Nephron progenitor cell (in vitro differentiated cells): ENCODE measurements at regions not wholly inside any gene's neighbourhood (a gene's known extent, or its start where the extent isn't known, plus 50 kb on each side); places are given as distances from the start of the nearest gene placed in this dataset.

ENCODE experiments used
- DNase-seq: peaks from one replicate; pipeline ENCODE4 v3.0.0; 2021
- H3K27ac Mint-ChIP-seq: 2 replicates; pipeline ENCODE4 v1.8.0; 2021; ENCODE audit warnings: mild to moderate bottlenecking, moderate library complexity, mixed read lengths
- H3K27me3 Mint-ChIP-seq: 2 replicates; pipeline ENCODE4 v1.8.0; 2021; ENCODE audit warnings: mild to moderate bottlenecking, low read depth, mixed read lengths; ENCODE audit not compliant: poor library complexity
- H3K36me3 Mint-ChIP-seq: 2 replicates; pipeline ENCODE4 v1.8.0; 2021; ENCODE audit warnings: low read depth, mixed read lengths
- H3K4me1 Mint-ChIP-seq: 2 replicates; pipeline ENCODE4 v1.8.0; 2021; ENCODE audit warnings: mixed read lengths
- H3K4me3 Mint-ChIP-seq: 2 replicates; pipeline ENCODE4 v1.8.0; 2021; ENCODE audit warnings: mild to moderate bottlenecking, moderate library complexity, mixed read lengths
- H3K9me3 Mint-ChIP-seq: 2 replicates; pipeline ENCODE4 v1.8.0; 2021; ENCODE audit warnings: mild to moderate bottlenecking, moderate library complexity, mixed read lengths
- CTCF ChIP-seq: fragments of 200-600 bp; sonication (generic); IDR thresholded peaks from 2 replicates; pipeline ENCODE4 v1.5.0; 2021; ENCODE audit warnings: antibody characterized with exemption

- Mint-ChIP-seq H3K36me3 (no peaks in the 10 kb centered on the region), H3K9me3 (no peaks in the 10 kb centered on the region), H3K27me3 (peaks cover 7% of the 10 kb centered on the region), H3K4me1 (no peaks in the 10 kb centered on the region), H3K4me3 (no peak overlapping the region), H3K27ac (no peak overlapping the region)
- TF ChIP-seq CTCF: no peak
- DNase-seq: no peak
These were observed 484.5 kb downstream of the TDRD3 start for GRCh38 chr13:60881507-60881906.

- Mint-ChIP-seq H3K4me1 (no peaks in the 10 kb centered on the region), H3K4me3 (no peak overlapping the region), H3K36me3 (no peaks in the 10 kb centered on the region), H3K9me3 (no peaks in the 10 kb centered on the region), H3K27me3 (peaks cover 2% of the 10 kb centered on the region), H3K27ac (no peak overlapping the region)
- DNase-seq: no peak
- TF ChIP-seq CTCF: no peak
These were observed 476.1 kb downstream of the TDRD3 start for GRCh38 chr13:60873116-60873515.

- H3K4me1 Mint-ChIP-seq: no peaks in the 10 kb centered on the region
- no peak for TF ChIP-seq CTCF
- H3K27me3 Mint-ChIP-seq: no peaks in the 10 kb centered on the region
- peaks cover 21% of the 10 kb centered on the region for H3K9me3 Mint-ChIP-seq
- no peaks in the 10 kb centered on the region for H3K36me3 Mint-ChIP-seq
- no peak for DNase-seq
- no peak overlapping the region for H3K27ac Mint-ChIP-seq
- no peak overlapping the region for H3K4me3 Mint-ChIP-seq
These were observed 473.1 kb downstream of the TDRD3 start for GRCh38 chr13:60869941-60870613.

GRCh38 chr13:60869225-60869624 is 472.2 kb downstream of the TDRD3 start:
- Mint-ChIP-seq H3K4me3 (no peak overlapping the region), H3K36me3 (no peaks in the 10 kb centered on the region), H3K27ac (no peak overlapping the region), H3K9me3 (peaks cover 25% of the 10 kb centered on the region), H3K27me3 (no peaks in the 10 kb centered on the region), H3K4me1 (no peaks in the 10 kb centered on the region)
- TF ChIP-seq CTCF: no peak
- no peak for DNase-seq

- Mint-ChIP-seq H3K36me3 (no peaks in the 10 kb centered on the region), H3K4me3 (no peak overlapping the region), H3K4me1 (no peaks in the 10 kb centered on the region), H3K9me3 (peaks cover 24% of the 10 kb centered on the region), H3K27ac (no peak overlapping the region), H3K27me3 (no peaks in the 10 kb centered on the region)
- no peak for TF ChIP-seq CTCF
- no peak for DNase-seq
These were observed 465.0 kb downstream of the TDRD3 start for GRCh38 chr13:60862036-60862435.

GRCh38 chr13:60857698-60858097 is 460.7 kb downstream of the TDRD3 start:
- no peak for TF ChIP-seq CTCF
- H3K4me3 Mint-ChIP-seq: no peak overlapping the region
- no peaks in the 10 kb centered on the region for H3K4me1 Mint-ChIP-seq
- H3K27me3 Mint-ChIP-seq: no peaks in the 10 kb centered on the region
- H3K27ac Mint-ChIP-seq: no peak overlapping the region
- DNase-seq: no peak
- peaks cover 6% of the 10 kb centered on the region for H3K36me3 Mint-ChIP-seq
- peaks cover 17% of the 10 kb centered on the region for H3K9me3 Mint-ChIP-seq
